H1 (cell line): ENCODE measurements at regions not wholly inside any gene's neighbourhood (a gene's known extent, or its start where the extent isn't known, plus 50 kb on each side); places are given as distances from the start of the nearest gene placed in this dataset.
A peak's percentile ranks its signal among the peaks of the same experiment; 100 is the strongest.

Experiments
- CTCF ChIA-PET: fragments of 300-600 bp; sonication (Branson Sonifier 250); formaldehyde crosslinking; loops from one replicate; lab custom pipeline; 2021; ENCODE audit not compliant: partially characterized antibody; lab: Charles Lee
- POLR2A ChIA-PET: fragments of 300-600 bp; sonication (Branson Sonifier 250); formaldehyde crosslinking; loops from one replicate; lab custom pipeline; 2021; ENCODE audit warnings: inconsistent platforms; ENCODE audit not compliant: partially characterized antibody; lab: Charles Lee
- DNase-seq, 2 experiments: peaks; one replicate each; pipeline versions ENCODE4 v3.0.0 to v3.0.0-alpha.2; 2010 to 2022; ENCODE audit warnings: low spot score in 2 of 2, low read depth in 1 of 2, mixed read lengths in 1 of 2
- FAIRE-seq: peaks from 2 replicates; lab custom pipeline; 2011; peaks lifted over from hg19 to GRCh38; lab: Jason Lieb, UNC
- H2AFZ ChIP-seq: 2 replicates; pipeline ENCODE4 v1.8.1; 2012; ENCODE audit warnings: low read length, inconsistent platforms
- H2AK5ac ChIP-seq: 2 replicates; pipeline ENCODE4 v1.6.1; 2013; ENCODE audit warnings: low read depth, low read length
- H2BK120ac ChIP-seq: replicated peaks from 2 replicates; pipeline ENCODE3; 2013; ENCODE audit warnings: low read depth, low read length, inconsistent platforms
- H2BK12ac ChIP-seq: 2 replicates; pipeline ENCODE4 v1.6.1; 2013; ENCODE audit warnings: low read depth, low read length
- H2BK15ac ChIP-seq: 2 replicates; pipeline ENCODE4 v1.6.1; 2013; ENCODE audit warnings: low read length
- H2BK20ac ChIP-seq: 2 replicates; pipeline ENCODE4 v1.6.1; 2013; ENCODE audit warnings: low read length
- H2BK5ac ChIP-seq: 2 replicates; pipeline ENCODE4 v1.6.1; 2013; ENCODE audit warnings: low read depth, low read length
- H3K14ac ChIP-seq: 2 replicates; pipeline ENCODE4 v1.6.1; 2013; ENCODE audit warnings: inconsistent platforms; ENCODE audit not compliant: insufficient read length
- H3K18ac ChIP-seq: 2 replicates; pipeline ENCODE4 v1.6.1; 2013; ENCODE audit warnings: low read length; ENCODE audit errors: extremely low read depth
- H3K23ac ChIP-seq: 2 replicates; pipeline ENCODE4 v1.6.1; 2013; ENCODE audit warnings: inconsistent platforms; ENCODE audit not compliant: insufficient read length
- H3K23me2 ChIP-seq: 2 replicates; pipeline ENCODE4 v1.6.1; 2013; ENCODE audit warnings: low read depth, low read length
- H3K27ac ChIP-seq: 2 replicates; pipeline ENCODE4 v1.6.1; 2011; ENCODE audit warnings: low read depth, low read length, inconsistent platforms
- H3K27me3 ChIP-seq, 4 experiments: replicated peaks in 1 of 4; 1 replicate in 1 of 4; 2 replicates in 3 of 4; pipeline versions ENCODE4 v1.6.1 to v1.8.1; 2011 to 2013; ENCODE audit warnings: low read length in 3 of 4, mild to moderate bottlenecking in 3 of 4, inconsistent platforms in 2 of 4, mixed read lengths in 2 of 4, moderate library complexity in 1 of 4; ENCODE audit not compliant: control insufficient read depth in 3 of 4, insufficient read depth in 3 of 4; ENCODE audit errors: extremely low read depth in 1 of 4
- H3K36me3 ChIP-seq, 4 experiments: 2 replicates each; pipeline versions ENCODE4 v1.6.1 to v1.8.1; 2011 to 2013; ENCODE audit warnings: mild to moderate bottlenecking in 4 of 4, low read length in 3 of 4, moderate library complexity in 2 of 4, control low read depth in 1 of 4, inconsistent platforms in 1 of 4; ENCODE audit not compliant: insufficient read depth in 4 of 4, control insufficient read depth in 2 of 4
- H3K4ac ChIP-seq: replicated peaks from 2 replicates; pipeline ENCODE3; 2013; ENCODE audit warnings: low read length, low read depth, mixed read lengths, inconsistent platforms; ENCODE audit not compliant: insufficient read length
- H3K4me1 ChIP-seq, 4 experiments: replicated peaks in 1 of 4; 1 replicate in 1 of 4; 2 replicates in 3 of 4; pipeline versions ENCODE4 v1.6.1 to v1.8.1; 2011 to 2013; ENCODE audit warnings: low read length in 3 of 4, inconsistent platforms in 2 of 4, mixed read lengths in 1 of 4; ENCODE audit not compliant: insufficient read depth in 4 of 4, control insufficient read depth in 3 of 4
- H3K4me2 ChIP-seq, 2 experiments: 2 replicates each; pipeline versions ENCODE4 v1.6.1 to v1.8.1; 2011 to 2013; ENCODE audit warnings: low read depth in 2 of 2, low read length in 2 of 2, control low read depth in 1 of 2, inconsistent platforms in 1 of 2, mild to moderate bottlenecking in 1 of 2; ENCODE audit not compliant: insufficient read depth in 1 of 2
- H3K4me3 ChIP-seq, 4 experiments: fragments of 200-600, 300-600 bp in 1 of 4; sonication (generic), shearing (Covaris generic), sonication (Bioruptor Twin) in 1 of 4; 2 replicates each; pipeline versions ENCODE4 v1.5.1 to v1.8.1; 2011 to 2016; ENCODE audit warnings: low read length in 4 of 4, low read depth in 3 of 4, control low read depth in 2 of 4, inconsistent platforms in 2 of 4, mild to moderate bottlenecking in 2 of 4, mixed read lengths in 1 of 4, moderate library complexity in 1 of 4; ENCODE audit not compliant: insufficient read depth in 2 of 4; ENCODE audit errors: extremely low read depth in 1 of 4
- H3K56ac ChIP-seq: replicated peaks from 2 replicates; pipeline ENCODE3; 2013; ENCODE audit warnings: low read depth, mild to moderate bottlenecking, mixed read lengths, low read length, inconsistent platforms; ENCODE audit not compliant: insufficient read length
- H3K79me1 ChIP-seq: 2 replicates; pipeline ENCODE4 v1.6.1; 2013; ENCODE audit warnings: low read depth, low read length, control low read depth
- H3K79me2 ChIP-seq, 2 experiments: 2 replicates each; pipeline versions ENCODE4 v1.6.1 to v1.8.1; 2012 to 2013; ENCODE audit warnings: low read length in 2 of 2, mild to moderate bottlenecking in 2 of 2, inconsistent platforms in 1 of 2; ENCODE audit not compliant: insufficient read depth in 2 of 2, control insufficient read depth in 1 of 2
- H3K9ac ChIP-seq, 4 experiments: replicated peaks in 1 of 4; 1 replicate in 1 of 4; 2 replicates in 3 of 4; pipeline versions ENCODE4 v1.6.1 to v1.8.1; 2011 to 2013; ENCODE audit warnings: low read depth in 3 of 4, low read length in 3 of 4, control low read depth in 2 of 4, mild to moderate bottlenecking in 2 of 4, moderate library complexity in 2 of 4, inconsistent platforms in 1 of 4; ENCODE audit errors: extremely low read depth in 1 of 4
- H3K9me3 ChIP-seq, 2 experiments: 2 replicates each; pipeline versions ENCODE4 v1.6.1 to v1.8.1; 2012 to 2013; ENCODE audit warnings: mild to moderate bottlenecking in 2 of 2, moderate library complexity in 2 of 2, control low read depth in 1 of 2, inconsistent platforms in 1 of 2, low read depth in 1 of 2, low read length in 1 of 2, mixed read lengths in 1 of 2; ENCODE audit not compliant: insufficient read depth in 2 of 2
- H4K20me1 ChIP-seq, 2 experiments: replicated peaks in 1 of 2; 2 replicates each; pipeline versions ENCODE3 to v1.8.1; 2011 to 2013; ENCODE audit warnings: inconsistent platforms in 2 of 2, low read length in 2 of 2, mild to moderate bottlenecking in 1 of 2; ENCODE audit not compliant: insufficient read depth in 2 of 2, control insufficient read depth in 1 of 2
- H4K5ac ChIP-seq: 2 replicates; pipeline ENCODE4 v1.6.1; 2013; ENCODE audit warnings: low read length, low read depth, mixed read lengths, inconsistent platforms; ENCODE audit not compliant: insufficient read length
- H4K8ac ChIP-seq: 2 replicates; pipeline ENCODE4 v1.8.0; 2013; ENCODE audit warnings: mild to moderate bottlenecking, moderate library complexity, low read length, inconsistent platforms; ENCODE audit not compliant: insufficient read depth; ENCODE audit errors: extremely low read depth
- H4K91ac ChIP-seq: replicated peaks from 2 replicates; pipeline ENCODE3; 2013; ENCODE audit warnings: low read length, mixed read lengths, inconsistent platforms; ENCODE audit not compliant: insufficient read length
- CHD7 ChIP-seq: fragments of 300-600 bp; sonication (generic); IDR thresholded peaks from 2 replicates; pipeline ENCODE4 v1.7.1; 2012; ENCODE audit warnings: low read length, moderate library complexity, mild to moderate bottlenecking, inconsistent platforms; ENCODE audit not compliant: insufficient replicate concordance
- WGBS, 2 experiments: shearing (Covaris generic) in 1 of 2; methylation state at CpG; one replicate each; pipeline versions ENCODE4 v1.1.6 to v1.1.7; 2013 to 2015; ENCODE audit warnings: low lambda C conversion rate in 2 of 2, mixed read lengths in 2 of 2, inconsistent platforms in 1 of 2, low coverage in 1 of 2, missing lambda C conversion rate in 1 of 2; ENCODE audit not compliant: insufficient replicate concordance in 2 of 2, insufficient coverage in 1 of 2, insufficient read length in 1 of 2; ENCODE audit errors: extremely low coverage in 1 of 2, missing lambda C conversion rate in 1 of 2; 5-methylcytosine and 5-hydroxymethylcytosine counted together

DNA sequence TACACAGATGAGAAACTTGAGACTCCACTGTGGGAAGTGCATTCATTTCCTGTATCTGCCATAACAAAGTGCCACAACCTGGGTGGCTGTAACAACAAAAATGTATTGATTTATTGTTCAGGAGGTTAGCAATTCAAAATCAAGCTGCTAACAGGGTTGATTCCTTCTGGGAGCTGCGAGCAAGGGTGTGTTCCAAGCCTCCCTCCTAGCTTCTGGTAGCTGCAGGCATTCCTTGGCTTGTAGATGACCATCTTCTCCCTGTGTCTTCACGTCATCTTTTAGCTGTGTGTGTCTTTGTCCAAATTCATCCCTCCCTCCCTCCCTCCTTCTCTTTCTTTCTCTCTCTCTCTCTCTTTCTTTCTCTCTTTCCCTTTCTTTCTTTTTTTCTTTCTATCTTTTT, 258.1 kb downstream of the MSX2 start:
- no peak overlapping the region for H3K27ac ChIP-seq
- H4K8ac ChIP-seq, result no peak overlapping the region
- H3K4me1 ChIP-seq, result no peaks in the 10 kb centered on the region; a peak in 1 of 7 replicates
- H3K4me2 ChIP-seq, result no peak overlapping the region
- 83% methylated on average over 1 of the region's 2 CpGs; no CpG with 5 or more reads in 1 of the 2 experiments for WGBS, 2 experiments
- H4K20me1 ChIP-seq, result no peaks in the 10 kb centered on the region
- CTCF ChIA-PET, result no interaction called here
- no peaks in the 10 kb centered on the region for H3K23me2 ChIP-seq
- no peak overlapping the region for H2BK120ac ChIP-seq
- no peaks in the 10 kb centered on the region for H3K79me2 ChIP-seq
- H3K9me3 ChIP-seq, result no peaks in the 10 kb centered on the region
- no peak overlapping the region for H4K91ac ChIP-seq
- H3K4me3 ChIP-seq, result no peak overlapping the region
- H3K4ac ChIP-seq, result no peak overlapping the region
- no peak overlapping the region for H3K23ac ChIP-seq
- H2BK12ac ChIP-seq, result no peak overlapping the region
- H3K79me1 ChIP-seq, result no peaks in the 10 kb centered on the region
- no peak overlapping the region for H2AK5ac ChIP-seq
- no peak overlapping the region for H3K56ac ChIP-seq
- H3K14ac ChIP-seq, result no peak overlapping the region
- no peak overlapping the region for H3K9ac ChIP-seq
- no peak overlapping the region for H2BK5ac ChIP-seq
- no peak overlapping the region for H3K18ac ChIP-seq
- DNase-seq (no peak), FAIRE-seq (no peak)
- no peak overlapping the region for H2BK20ac ChIP-seq
- no peak overlapping the region for H4K5ac ChIP-seq
- 0 out of 2 replicates have a peak overlapping the region, but pooled peaks have one; percentile 52 for H2AFZ ChIP-seq
- no peak for TF ChIP-seq CHD7
- H2BK15ac ChIP-seq, result no peak overlapping the region
- POLR2A ChIA-PET, result no interaction called here
- no peaks in the 10 kb centered on the region for H3K27me3 ChIP-seq
- H3K36me3 ChIP-seq, result no peaks in the 10 kb centered on the region
